NCI-H460 (cell line): ENCODE measurements at regions not wholly inside any gene's neighbourhood (a gene's known extent, or its start where the extent isn't known, plus 50 kb on each side); places are given as distances from the start of the nearest gene placed in this dataset.

Source experiments
- small RNA-seq, 2 experiments: library from RNA; depleted of rRNA; stranded (forward); fragments of <200 nt; gene quantifications; one replicate each; pipeline ENCODE3, GENCODE V24; 2014

Small RNA genes in the stretch of these regions (small RNA-seq; reads per million reads assigned to genes)
- gene MIR1263 = 0 reads per million in 2 experiments
- 0 reads per million in 2 experiments for gene RNU7-82P
